ENCODE measurements at regions not wholly inside any gene's neighbourhood (a gene's known extent, or its start where the extent isn't known, plus 50 kb on each side); places are given as distances from the start of the nearest gene placed in this dataset.
"Not testable (repeated sequence)": the region's sequence is repeated elsewhere in the genome, so short reads cannot be mapped to it uniquely, and the experiment has no call there.

GRCh38 chr20:4320291-4320690 lies 71.2 kb upstream of the ADRA1D start:
- ChIA-PET CTCF (no interaction called here), POLR2A (no interaction called here)

GRCh38 chr20:4318891-4319290 lies 69.8 kb upstream of the ADRA1D start:
- ChIA-PET POLR2A (no interaction called here), CTCF (no interaction called here)
- DNase-seq (ENCODE audit: extremely low spot score): no peak
- TF ChIP-seq LEF1 (IDR thresholded peaks at IDR 0.05; ENCODE audit: borderline replicate concordance): no peak
- no peak for TF ChIP-seq ARNT (IDR thresholded peaks at IDR 0.05)
- TF ChIP-seq FOXA1 (IDR thresholded peaks at IDR 0.05): no peak
- no peak for TF ChIP-seq NFRKB (IDR thresholded peaks at IDR 0.05)
- no peak for TF ChIP-seq SP1 (IDR thresholded peaks at IDR 0.05)
- no peak for TF ChIP-seq ELF4 (IDR thresholded peaks at IDR 0.05)
- no peak for TF ChIP-seq TARDBP (IDR thresholded peaks at IDR 0.05)
- no peak for TF ChIP-seq FOXK2 (IDR thresholded peaks at IDR 0.05)
- no peak for TF ChIP-seq L3MBTL2 (conservative IDR thresholded peaks at IDR 0.05)
- TF ChIP-seq ZNF384 (IDR thresholded peaks at IDR 0.05): no peak
- no peak for TF ChIP-seq FOXM1 (IDR thresholded peaks at IDR 0.05; ENCODE audit: borderline replicate concordance)
- TF ChIP-seq BHLHE40 (IDR thresholded peaks at IDR 0.05; ENCODE audit: borderline replicate concordance): no peak
- TF ChIP-seq CTBP1 (IDR thresholded peaks at IDR 0.05; ENCODE audit: borderline replicate concordance): no peak
- no peak for TF ChIP-seq SUZ12 (IDR thresholded peaks at IDR 0.05)
- TF ChIP-seq HDGF (IDR thresholded peaks at IDR 0.05; ENCODE audit: borderline replicate concordance): no peak
- TF ChIP-seq PKNOX1 (IDR thresholded peaks at IDR 0.05): no peak

More at GRCh38 chr20:4320291-4320690, 71.2 kb upstream of the ADRA1D start:
- TF ChIP-seq PKNOX1 (IDR thresholded peaks at IDR 0.05) (no peak), TARDBP (IDR thresholded peaks at IDR 0.05) (no peak), ELF4 (IDR thresholded peaks at IDR 0.05) (no peak), ZNF384 (IDR thresholded peaks at IDR 0.05) (no peak), SP1 (IDR thresholded peaks at IDR 0.05) (no peak), FOXK2 (IDR thresholded peaks at IDR 0.05) (no peak)
- no peak for DNase-seq (ENCODE audit: extremely low spot score)

- DNase-seq (ENCODE audit: extremely low spot score); POLR2A ChIA-PET; CTCF ChIA-PET: not testable (repeated sequence)
These were observed 61.5 kb upstream of the ADRA1D start for GRCh38 chr20:4310616-4311015.

- CTCF ChIA-PET: no interaction called here
- no peak for DNase-seq (ENCODE audit: extremely low spot score)
- TF ChIP-seq FOXK2 (IDR thresholded peaks at IDR 0.05): no peak
- no peak for TF ChIP-seq ARNT (IDR thresholded peaks at IDR 0.05)
- TF ChIP-seq LEF1 (IDR thresholded peaks at IDR 0.05; ENCODE audit: borderline replicate concordance): no peak
- no peak for TF ChIP-seq NFRKB (IDR thresholded peaks at IDR 0.05)
- TF ChIP-seq L3MBTL2 (conservative IDR thresholded peaks at IDR 0.05): no peak
- TF ChIP-seq SP1 (IDR thresholded peaks at IDR 0.05): no peak
- no peak for TF ChIP-seq FOXA1 (IDR thresholded peaks at IDR 0.05)
- no peak for TF ChIP-seq ZNF384 (IDR thresholded peaks at IDR 0.05)
- no peak for TF ChIP-seq PKNOX1 (IDR thresholded peaks at IDR 0.05)
- TF ChIP-seq CTBP1 (IDR thresholded peaks at IDR 0.05; ENCODE audit: borderline replicate concordance): no peak
- no peak for TF ChIP-seq TARDBP (IDR thresholded peaks at IDR 0.05)
- POLR2A ChIA-PET: no interaction called here
These were observed 57.1 kb upstream of the ADRA1D start for GRCh38 chr20:4306206-4306605.

- no peak for TF ChIP-seq FOXM1 (IDR thresholded peaks at IDR 0.05; ENCODE audit: borderline replicate concordance)
- no peak for TF ChIP-seq LEF1 (IDR thresholded peaks at IDR 0.05; ENCODE audit: borderline replicate concordance)
- no peak for TF ChIP-seq L3MBTL2 (conservative IDR thresholded peaks at IDR 0.05)
- no peak for TF ChIP-seq FOXK2 (IDR thresholded peaks at IDR 0.05)
- TF ChIP-seq PKNOX1 (IDR thresholded peaks at IDR 0.05): no peak
- no peak for TF ChIP-seq SUZ12 (IDR thresholded peaks at IDR 0.05)
- no peak for TF ChIP-seq TARDBP (IDR thresholded peaks at IDR 0.05)
- no peak for TF ChIP-seq FOXA1 (IDR thresholded peaks at IDR 0.05)
- TF ChIP-seq BHLHE40 (IDR thresholded peaks at IDR 0.05; ENCODE audit: borderline replicate concordance): no peak
- no peak for TF ChIP-seq NFRKB (IDR thresholded peaks at IDR 0.05)
- no peak for TF ChIP-seq ZNF384 (IDR thresholded peaks at IDR 0.05)
- no peak for TF ChIP-seq ARNT (IDR thresholded peaks at IDR 0.05)
- no peak for TF ChIP-seq SP1 (IDR thresholded peaks at IDR 0.05)
- no peak for TF ChIP-seq CTBP1 (IDR thresholded peaks at IDR 0.05; ENCODE audit: borderline replicate concordance)
- TF ChIP-seq ELF4 (IDR thresholded peaks at IDR 0.05): no peak
- TF ChIP-seq HDGF (IDR thresholded peaks at IDR 0.05; ENCODE audit: borderline replicate concordance): no peak
- ChIA-PET POLR2A (no interaction called here), CTCF (no interaction called here)
- DNase-seq (ENCODE audit: extremely low spot score): no peak
These were observed 56.0 kb upstream of the ADRA1D start for GRCh38 chr20:4305091-4305490.

GRCh38 chr20:4304601-4305000 lies 55.5 kb upstream of the ADRA1D start:
- TF ChIP-seq L3MBTL2 (conservative IDR thresholded peaks at IDR 0.05): no peak
- TF ChIP-seq NFRKB (IDR thresholded peaks at IDR 0.05): no peak
- TF ChIP-seq SUZ12 (IDR thresholded peaks at IDR 0.05): no peak
- no peak for TF ChIP-seq FOXM1 (IDR thresholded peaks at IDR 0.05; ENCODE audit: borderline replicate concordance)
- no peak for TF ChIP-seq SP1 (IDR thresholded peaks at IDR 0.05)
- no peak for TF ChIP-seq CTBP1 (IDR thresholded peaks at IDR 0.05; ENCODE audit: borderline replicate concordance)
- TF ChIP-seq TARDBP (IDR thresholded peaks at IDR 0.05): no peak
- TF ChIP-seq PKNOX1 (IDR thresholded peaks at IDR 0.05): no peak
- TF ChIP-seq HDGF (IDR thresholded peaks at IDR 0.05; ENCODE audit: borderline replicate concordance): no peak
- TF ChIP-seq FOXA1 (IDR thresholded peaks at IDR 0.05): no peak
- TF ChIP-seq FOXK2 (IDR thresholded peaks at IDR 0.05): no peak
- TF ChIP-seq ARNT (IDR thresholded peaks at IDR 0.05): no peak
- TF ChIP-seq BHLHE40 (IDR thresholded peaks at IDR 0.05; ENCODE audit: borderline replicate concordance): no peak
- no peak for TF ChIP-seq LEF1 (IDR thresholded peaks at IDR 0.05; ENCODE audit: borderline replicate concordance)
- no peak for TF ChIP-seq ZNF384 (IDR thresholded peaks at IDR 0.05)
- TF ChIP-seq ELF4 (IDR thresholded peaks at IDR 0.05): no peak
- POLR2A ChIA-PET: no interaction called here
- CTCF ChIA-PET: interaction anchor here (0.6 kb wide), 1 partner anchor 212 kb away, joined by 3 read pairs; no protein-coding TSS in a partner anchor
- no peak for DNase-seq (ENCODE audit: extremely low spot score)
